OCI-LY7 (cell line): ENCODE measurements at regions not wholly inside any gene's neighbourhood (a gene's known extent, or its start where the extent isn't known, plus 50 kb on each side); places are given as distances from the start of the nearest gene placed in this dataset.

Source experiments
- BruUV-seq: library from RNA; stranded (reverse); fragments of 400-500 nt; replicated peaks from 2 replicates; lab custom pipeline; 2021; lab: Mats Ljungman, UMichigan
- CTCF ChIA-PET: fragments of 300-600 bp; sonication (Branson Sonifier 250); formaldehyde crosslinking; loops from one replicate; lab custom pipeline; 2022; ENCODE audit warnings: antibody characterized with exemption; ENCODE audit not compliant: unreplicated experiment; lab: Charles Lee
- POLR2A ChIA-PET: fragments of 300-600 bp; sonication (Branson Sonifier 250); formaldehyde crosslinking; loops from one replicate; lab custom pipeline; 2022; ENCODE audit warnings: antibody characterized with exemption; lab: Charles Lee
- DNase-seq: peaks from one replicate; pipeline ENCODE4 v3.0.0-alpha.2; 2015; ENCODE audit warnings: low spot score
- H2AFZ ChIP-seq: fragments of 200-600 bp; sonication (generic), shearing (Covaris generic); 2 replicates; pipeline ENCODE4 v1.6.1; 2014; ENCODE audit warnings: mild to moderate bottlenecking, antibody characterized with exemption, low read length, moderate library complexity
- H3K27ac ChIP-seq: fragments of 200-600 bp; sonication (generic); 2 replicates; pipeline ENCODE4 v1.5.1; 2014; ENCODE audit warnings: mixed run types, low read depth, mild to moderate bottlenecking, moderate library complexity, low read length, inconsistent platforms; ENCODE audit not compliant: poor library complexity, severe bottlenecking
- H3K36me3 ChIP-seq: fragments of 200-600 bp; sonication (generic); 2 replicates; pipeline ENCODE4 v1.6.1; 2014; ENCODE audit warnings: mild to moderate bottlenecking, antibody characterized with exemption, low read length, moderate library complexity, mixed read lengths; ENCODE audit not compliant: insufficient read depth
- H3K4me1 ChIP-seq: fragments of 200-600 bp; sonication (generic); 2 replicates; pipeline ENCODE4 v1.5.1; 2014; ENCODE audit warnings: mild to moderate bottlenecking, low read length; ENCODE audit not compliant: insufficient read depth, poor library complexity, severe bottlenecking
- H3K4me2 ChIP-seq: fragments of 200-600 bp; sonication (generic); 2 replicates; pipeline ENCODE4 v1.6.1; 2014; ENCODE audit warnings: mild to moderate bottlenecking, low read length
- H3K4me3 ChIP-seq: fragments of 200-600 bp; sonication (generic); 2 replicates; pipeline ENCODE4 v1.5.1; 2014; ENCODE audit warnings: mild to moderate bottlenecking, low read depth, low read length; ENCODE audit not compliant: poor library complexity, severe bottlenecking
- H3K79me2 ChIP-seq: fragments of 200-600 bp; sonication (generic); 2 replicates; pipeline ENCODE4 v1.6.1; 2016; ENCODE audit warnings: low read depth, mild to moderate bottlenecking, low read length, moderate library complexity, mixed read lengths; ENCODE audit not compliant: insufficient read depth
- H3K9me2 ChIP-seq: fragments of 200-600 bp; sonication (generic); 2 replicates; pipeline ENCODE4 v1.6.1; 2016; ENCODE audit warnings: mild to moderate bottlenecking, low read length, mixed read lengths; ENCODE audit not compliant: insufficient read depth
- H3K9me3 ChIP-seq: fragments of 200-600 bp; sonication (generic); 2 replicates; pipeline ENCODE4 v1.6.1; 2014; ENCODE audit warnings: mild to moderate bottlenecking, mixed run types, low read length, mixed read lengths
- H4K20me1 ChIP-seq: fragments of 200-600 bp; sonication (generic); 2 replicates; pipeline ENCODE4 v1.6.1; 2014; ENCODE audit warnings: mild to moderate bottlenecking, antibody characterized with exemption, low read length, moderate library complexity, mixed read lengths; ENCODE audit not compliant: insufficient read depth
- EZH2phosphoT487 ChIP-seq: fragments of 200-600 bp; sonication (generic); IDR thresholded peaks from 2 replicates; pipeline ENCODE4 v1.6.1; 2018; ENCODE audit warnings: low read depth, borderline replicate concordance, mild to moderate bottlenecking, mixed run types, antibody characterized with exemption, low read length, moderate library complexity, mixed read lengths
- intact Hi-C: fragments of 100-400 bp; cut with micrococcal nuclease; formaldehyde crosslinking; loops from one replicate; pipeline ENCODE4 v1.10.0; 2022; ENCODE audit not compliant: unreplicated experiment
- TF ChIP-seq, protein P1 (sequence below): fragments of 200-600 bp; sonication (generic); conservative IDR thresholded peaks from 2 replicates; pipeline ENCODE4 v1.5.1; 2014; ENCODE audit warnings: mild to moderate bottlenecking, antibody characterized with exemption, low read length, moderate library complexity, mixed read lengths

DNA sequence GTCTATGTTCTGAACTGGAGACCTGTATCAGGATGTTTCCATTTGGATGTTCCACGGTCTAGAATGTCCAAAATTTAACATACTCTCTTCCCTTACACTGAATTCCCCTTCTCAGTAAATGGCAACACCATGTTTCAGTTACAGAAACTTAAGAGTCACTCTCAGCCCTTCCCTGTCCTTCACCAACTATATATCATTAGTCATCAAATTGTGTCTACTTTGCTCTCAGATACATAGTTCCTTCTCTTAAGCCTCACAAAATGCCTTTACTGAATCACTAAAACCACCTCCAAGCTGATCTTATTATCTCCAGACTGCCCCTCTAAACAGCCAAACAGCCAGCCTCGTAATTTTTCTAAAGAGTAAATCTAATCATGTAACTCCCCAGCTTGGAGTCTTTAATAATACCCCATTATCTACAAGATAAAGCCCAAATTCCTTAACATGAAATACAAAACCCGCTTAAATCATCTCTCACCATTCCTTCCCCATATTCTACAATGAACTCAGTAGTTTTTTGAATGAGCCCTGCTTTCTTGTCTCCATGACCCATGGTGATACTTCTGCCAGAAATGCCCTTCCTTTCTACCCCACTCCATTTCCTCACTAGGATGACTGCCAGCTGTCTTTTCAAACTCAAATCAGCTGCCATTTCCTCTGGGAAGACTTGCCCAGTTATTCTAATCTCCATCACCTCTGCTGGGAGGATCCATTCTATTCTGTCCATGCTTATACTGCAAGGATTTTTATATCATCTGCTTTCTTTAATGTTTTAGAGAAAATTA is 102.7 kb upstream of the ARHGAP42 start:
- no peak for DNase-seq
- Histone ChIP-seq H3K4me2 (no peak overlapping the region), H3K9me2 (no peaks in the 10 kb centered on the region), H3K36me3 (no peaks in the 10 kb centered on the region), H3K27ac (no peak overlapping the region), H2AFZ (no peak overlapping the region), H3K9me3 (no peaks in the 10 kb centered on the region), H3K4me3 (no peak overlapping the region), H3K79me2 (no peaks in the 10 kb centered on the region), H3K4me1 (no peaks in the 10 kb centered on the region), H4K20me1 (no peaks in the 10 kb centered on the region)
- ChIA-PET CTCF (no interaction called here), POLR2A (no interaction called here)
- BruUV-seq, result no TSS peak
- intact Hi-C loops, result no loop called here
- TF ChIP-seq EZH2phosphoT487, result no peak
- TF ChIP-seq, protein P1, sequence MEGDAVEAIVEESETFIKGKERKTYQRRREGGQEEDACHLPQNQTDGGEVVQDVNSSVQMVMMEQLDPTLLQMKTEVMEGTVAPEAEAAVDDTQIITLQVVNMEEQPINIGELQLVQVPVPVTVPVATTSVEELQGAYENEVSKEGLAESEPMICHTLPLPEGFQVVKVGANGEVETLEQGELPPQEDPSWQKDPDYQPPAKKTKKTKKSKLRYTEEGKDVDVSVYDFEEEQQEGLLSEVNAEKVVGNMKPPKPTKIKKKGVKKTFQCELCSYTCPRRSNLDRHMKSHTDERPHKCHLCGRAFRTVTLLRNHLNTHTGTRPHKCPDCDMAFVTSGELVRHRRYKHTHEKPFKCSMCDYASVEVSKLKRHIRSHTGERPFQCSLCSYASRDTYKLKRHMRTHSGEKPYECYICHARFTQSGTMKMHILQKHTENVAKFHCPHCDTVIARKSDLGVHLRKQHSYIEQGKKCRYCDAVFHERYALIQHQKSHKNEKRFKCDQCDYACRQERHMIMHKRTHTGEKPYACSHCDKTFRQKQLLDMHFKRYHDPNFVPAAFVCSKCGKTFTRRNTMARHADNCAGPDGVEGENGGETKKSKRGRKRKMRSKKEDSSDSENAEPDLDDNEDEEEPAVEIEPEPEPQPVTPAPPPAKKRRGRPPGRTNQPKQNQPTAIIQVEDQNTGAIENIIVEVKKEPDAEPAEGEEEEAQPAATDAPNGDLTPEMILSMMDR, result no peak

DNA sequence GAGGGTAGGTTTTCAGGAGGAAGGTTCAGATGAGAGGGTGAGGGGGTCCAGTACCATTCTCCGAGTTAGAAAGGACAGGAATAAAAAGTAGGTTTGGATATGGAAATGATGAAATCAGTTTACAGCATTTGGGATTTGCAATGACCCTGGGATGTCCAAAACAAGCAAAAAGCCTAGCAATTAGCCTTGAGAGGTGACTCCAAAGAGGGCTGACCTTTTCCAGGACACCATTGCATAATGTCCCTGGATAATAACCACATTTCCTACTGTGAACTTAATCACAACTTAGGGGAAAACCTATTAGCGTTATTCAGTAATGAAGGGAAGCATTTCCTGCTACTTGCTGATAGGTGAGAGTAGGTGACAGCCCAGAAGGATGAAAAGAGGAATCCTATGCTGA is 101.4 kb upstream of the ARHGAP42 start:
- no TSS peak for BruUV-seq
- TF ChIP-seq EZH2phosphoT487, result no peak
- TF ChIP-seq, protein P1, result no peak
- Histone ChIP-seq H3K4me3 (no peak overlapping the region), H2AFZ (no peak overlapping the region), H4K20me1 (no peaks in the 10 kb centered on the region), H3K9me3 (no peaks in the 10 kb centered on the region), H3K79me2 (no peaks in the 10 kb centered on the region), H3K9me2 (no peaks in the 10 kb centered on the region), H3K4me1 (no peaks in the 10 kb centered on the region), H3K27ac (no peak overlapping the region), H3K36me3 (no peaks in the 10 kb centered on the region), H3K4me2 (no peak overlapping the region)
- POLR2A ChIA-PET, result no interaction called here
- no peak for DNase-seq
- intact Hi-C loops, result no loop called here
- CTCF ChIA-PET, result no interaction called here

DNA sequence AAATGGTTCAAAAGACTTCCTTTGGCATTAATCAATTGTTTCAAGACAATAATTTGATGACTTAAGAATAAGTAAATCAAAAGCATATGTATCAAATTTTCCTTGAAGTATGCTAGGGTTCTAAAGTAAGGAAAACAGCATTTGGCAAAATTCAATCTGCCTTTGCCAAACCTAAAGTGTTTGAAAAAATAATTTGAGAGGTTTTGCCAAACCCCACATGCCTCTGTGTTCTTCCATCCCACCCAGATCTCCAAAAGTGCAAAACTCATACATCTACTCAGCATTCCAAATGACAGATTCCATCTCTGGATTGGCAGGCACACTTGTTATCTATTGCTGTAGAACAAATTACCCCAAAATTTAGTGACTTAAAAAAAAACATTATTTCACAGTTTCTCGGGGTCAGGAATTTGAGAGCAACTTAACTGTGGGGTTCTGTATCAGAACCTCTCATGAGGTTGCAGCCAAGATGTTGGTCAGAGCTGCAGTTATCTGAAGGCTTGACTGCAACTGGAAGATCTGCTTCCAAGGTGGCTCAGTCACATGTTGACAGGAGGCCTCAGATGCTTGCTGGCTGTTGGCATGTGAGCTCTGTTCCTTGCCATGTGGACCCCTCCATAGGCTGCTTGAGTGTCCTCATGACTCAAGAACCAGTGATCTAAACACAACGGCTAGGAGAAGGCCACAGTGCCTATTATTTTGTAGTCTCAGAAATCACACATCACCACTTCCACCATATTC is 100.6 kb upstream of the ARHGAP42 start:
- intact Hi-C loops, result no loop called here
- POLR2A ChIA-PET, result no interaction called here
- H3K4me3 ChIP-seq, result no peak overlapping the region
- H3K9me2 ChIP-seq, result no peaks in the 10 kb centered on the region
- no peaks in the 10 kb centered on the region for H3K9me3 ChIP-seq
- H4K20me1 ChIP-seq, result no peaks in the 10 kb centered on the region
- no peaks in the 10 kb centered on the region for H3K79me2 ChIP-seq
- CTCF ChIA-PET, result no interaction called here
- no TSS peak for BruUV-seq
- H3K4me2 ChIP-seq, result no peak overlapping the region
- no peak overlapping the region for H3K27ac ChIP-seq
- H3K36me3 ChIP-seq, result no peaks in the 10 kb centered on the region
- no peak for TF ChIP-seq EZH2phosphoT487
- TF ChIP-seq, protein P1, result no peak
- no peak overlapping the region for H2AFZ ChIP-seq
- DNase-seq, result no peak
- no peaks in the 10 kb centered on the region for H3K4me1 ChIP-seq
